Astrocyte of the cerebellum (primary cell): ENCODE measurements at regions not wholly inside any gene's neighbourhood (a gene's known extent, or its start where the extent isn't known, plus 50 kb on each side); places are given as distances from the start of the nearest gene placed in this dataset.

Experiments used
- DNase-seq: peaks from one replicate; pipeline ENCODE4 v3.0.0-alpha.2; 2011; ENCODE audit warnings: low read depth
- H3K4me3 ChIP-seq: 2 replicates; pipeline ENCODE4 v1.5.1; 2011; ENCODE audit warnings: mild to moderate bottlenecking, low read depth, low read length, moderate library complexity
- in situ Hi-C: cut with HindIII; loops from 2 replicates; pipeline ENCODE4 v1.10.0; 2017; ENCODE audit warnings: low sequenced_read_pairs
- TF ChIP-seq, protein P1 (sequence below): IDR thresholded peaks from 2 replicates; pipeline ENCODE4 v1.5.1; 2012; ENCODE audit warnings: low read length, low read depth, moderate library complexity, mild to moderate bottlenecking; ENCODE audit errors: missing control alignments

DNA sequence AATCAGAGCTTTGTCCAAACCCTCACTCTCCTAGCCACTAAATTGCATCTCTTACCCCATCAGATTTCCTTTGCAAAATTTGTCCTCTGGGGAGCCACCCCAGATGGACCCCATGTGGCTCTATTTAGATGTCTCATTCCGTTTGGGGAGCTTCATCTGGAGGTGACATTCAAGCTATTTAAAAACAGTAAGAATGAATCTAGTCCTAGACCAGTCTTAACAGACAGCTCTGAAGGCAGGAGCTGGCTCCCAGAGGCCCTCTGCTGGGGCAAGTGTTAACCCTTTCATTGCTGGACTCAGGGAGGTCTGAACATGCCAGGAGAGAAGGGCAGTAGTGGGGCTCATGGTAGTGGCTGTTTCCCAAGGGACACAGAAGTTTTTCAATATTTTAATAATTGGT, 59.2 kb downstream of the RPL37A start:
- no peak overlapping the region for H3K4me3 ChIP-seq
- in situ Hi-C loops = no loop called here
- DNase-seq = no peak
- TF ChIP-seq, protein P1, sequence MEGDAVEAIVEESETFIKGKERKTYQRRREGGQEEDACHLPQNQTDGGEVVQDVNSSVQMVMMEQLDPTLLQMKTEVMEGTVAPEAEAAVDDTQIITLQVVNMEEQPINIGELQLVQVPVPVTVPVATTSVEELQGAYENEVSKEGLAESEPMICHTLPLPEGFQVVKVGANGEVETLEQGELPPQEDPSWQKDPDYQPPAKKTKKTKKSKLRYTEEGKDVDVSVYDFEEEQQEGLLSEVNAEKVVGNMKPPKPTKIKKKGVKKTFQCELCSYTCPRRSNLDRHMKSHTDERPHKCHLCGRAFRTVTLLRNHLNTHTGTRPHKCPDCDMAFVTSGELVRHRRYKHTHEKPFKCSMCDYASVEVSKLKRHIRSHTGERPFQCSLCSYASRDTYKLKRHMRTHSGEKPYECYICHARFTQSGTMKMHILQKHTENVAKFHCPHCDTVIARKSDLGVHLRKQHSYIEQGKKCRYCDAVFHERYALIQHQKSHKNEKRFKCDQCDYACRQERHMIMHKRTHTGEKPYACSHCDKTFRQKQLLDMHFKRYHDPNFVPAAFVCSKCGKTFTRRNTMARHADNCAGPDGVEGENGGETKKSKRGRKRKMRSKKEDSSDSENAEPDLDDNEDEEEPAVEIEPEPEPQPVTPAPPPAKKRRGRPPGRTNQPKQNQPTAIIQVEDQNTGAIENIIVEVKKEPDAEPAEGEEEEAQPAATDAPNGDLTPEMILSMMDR = no peak

DNA sequence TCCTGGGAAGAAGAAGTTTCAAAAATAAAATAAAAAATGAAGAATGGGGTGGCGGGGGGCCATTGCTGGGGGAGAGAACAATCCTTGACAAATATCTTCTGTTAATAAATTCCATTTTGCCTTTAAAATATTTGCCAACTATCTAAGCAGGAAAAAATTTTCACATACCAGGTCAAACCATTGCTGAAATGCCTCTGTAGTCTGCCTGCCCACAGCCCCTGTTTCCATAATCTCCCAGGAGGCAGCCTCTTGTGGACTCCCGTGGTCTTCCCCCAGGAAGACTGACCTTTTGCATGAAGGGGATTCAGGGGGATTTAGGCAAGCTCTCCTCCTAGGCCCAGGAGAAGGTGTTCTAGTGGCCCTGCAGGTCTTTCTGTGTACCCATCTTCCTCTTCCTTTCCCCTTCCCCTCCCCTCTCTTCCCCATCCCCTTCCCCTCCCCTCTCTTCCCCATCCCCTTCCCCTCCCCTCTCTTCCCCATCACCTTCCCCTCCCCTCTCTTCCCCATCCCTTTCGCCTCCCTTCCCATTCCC, 61.0 kb downstream of the RPL37A start:
- DNase-seq = no peak
- H3K4me3 ChIP-seq = no peak overlapping the region
- in situ Hi-C loops = no loop called here
- TF ChIP-seq, protein P1 = no peak

DNA sequence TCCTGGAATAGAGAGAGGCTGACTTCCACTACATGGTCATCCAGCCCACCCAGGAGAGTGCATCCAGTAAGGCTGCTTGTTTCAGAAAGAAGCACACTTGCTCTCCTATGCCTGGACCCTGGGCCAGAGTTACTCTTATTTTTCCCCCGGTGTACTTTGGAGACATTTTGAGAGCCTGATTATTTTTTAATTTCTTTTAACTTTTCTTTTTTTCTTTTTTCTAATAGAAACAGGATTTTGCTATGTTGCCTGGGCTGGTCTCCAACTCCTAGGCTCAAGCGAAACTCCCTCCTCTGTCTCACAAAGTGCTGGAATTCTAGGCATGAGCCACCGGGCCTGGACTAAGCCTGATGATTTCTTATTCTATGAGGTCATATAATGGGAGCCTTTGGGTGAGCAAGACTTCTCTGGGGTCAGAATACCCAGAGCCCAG, 62.2 kb downstream of the RPL37A start:
- H3K4me3 ChIP-seq = no peak overlapping the region
- in situ Hi-C loops = no loop called here
- TF ChIP-seq, protein P1 = no peak
- peak; percentile 53 for DNase-seq

DNA sequence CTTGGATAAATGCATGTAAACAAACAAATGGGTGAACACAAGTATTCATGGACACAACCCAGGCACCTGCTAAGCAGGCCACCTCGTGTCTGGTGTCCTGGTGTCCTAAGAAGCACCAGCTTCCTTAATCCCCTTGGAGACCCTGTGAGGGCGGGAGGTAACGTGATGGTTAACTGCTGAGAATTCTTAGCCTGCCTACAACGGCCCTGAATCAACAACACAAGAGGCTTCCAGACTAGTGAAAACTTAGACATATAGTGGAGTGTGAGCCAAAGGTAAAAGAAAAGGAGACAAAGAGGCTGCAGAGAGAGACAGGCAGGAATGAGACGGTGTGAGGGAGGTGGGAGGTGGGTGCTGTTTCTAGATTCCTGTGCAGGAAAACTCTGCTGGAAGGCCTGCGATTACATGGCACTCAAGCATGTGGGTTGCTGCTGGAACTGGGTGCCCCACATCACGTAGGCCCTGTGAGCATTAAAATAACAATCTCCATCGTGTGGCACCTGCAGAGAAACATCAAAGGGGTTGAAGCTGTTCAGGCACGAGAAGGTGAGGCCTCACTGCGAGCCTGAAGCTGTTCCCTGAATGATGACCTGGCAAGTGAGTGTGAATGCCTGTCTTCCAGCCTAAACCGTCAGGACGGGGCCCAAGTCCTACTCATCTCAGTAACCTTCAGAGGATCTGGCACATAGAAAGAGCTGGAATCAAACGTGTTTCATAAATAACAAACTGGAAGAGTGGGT, 64.2 kb downstream of the RPL37A start:
- DNase-seq = no peak
- in situ Hi-C loops = no loop called here
- TF ChIP-seq, protein P1 = no peak
- H3K4me3 ChIP-seq = no peak overlapping the region

DNA sequence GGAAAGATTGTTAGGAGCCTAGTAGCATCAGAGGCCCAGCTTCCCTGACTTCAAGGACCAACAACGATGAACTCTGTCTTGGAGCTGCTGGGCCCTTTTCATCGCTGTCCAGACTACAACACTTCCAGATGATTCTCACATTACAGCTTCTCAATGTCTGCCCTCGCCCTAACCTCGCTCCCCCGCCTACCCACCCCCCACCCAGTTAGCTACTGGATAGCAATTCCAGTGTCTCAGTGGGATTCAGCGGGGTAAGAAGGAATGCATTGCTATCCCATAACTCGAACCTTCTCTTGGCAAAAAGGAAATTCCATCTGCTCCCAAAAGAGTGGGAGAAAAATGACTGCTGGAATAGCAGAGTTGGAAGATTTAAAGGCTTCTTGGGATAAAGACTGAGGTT, 65.0 kb downstream of the RPL37A start:
- TF ChIP-seq, protein P1 = no peak
- no peak for DNase-seq
- in situ Hi-C loops = no loop called here
- no peak overlapping the region for H3K4me3 ChIP-seq

DNA sequence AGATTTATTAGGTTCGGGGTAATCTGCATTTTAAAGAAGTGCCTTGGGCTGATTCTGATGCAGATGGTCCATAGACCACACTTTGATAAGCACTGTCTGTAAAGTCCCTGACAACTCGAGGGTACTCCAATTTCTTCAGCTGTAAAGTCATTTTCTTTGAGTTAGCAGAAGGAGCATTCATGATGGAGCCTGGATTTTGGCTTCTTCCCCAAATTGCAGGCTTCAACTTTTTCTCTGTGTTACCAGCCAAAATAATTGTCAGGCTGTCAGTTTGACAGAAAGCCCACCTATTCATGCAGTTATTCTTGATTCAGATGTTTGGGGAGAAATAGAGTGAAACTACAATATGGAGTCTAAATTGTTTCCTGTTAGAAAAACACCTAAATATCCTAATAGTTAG, 66.0 kb downstream of the RPL37A start:
- in situ Hi-C loops = no loop called here
- TF ChIP-seq, protein P1 = no peak
- no peak overlapping the region for H3K4me3 ChIP-seq
- no peak for DNase-seq
